ENCODE measurements at regions not wholly inside any gene's neighbourhood (a gene's known extent, or its start where the extent isn't known, plus 50 kb on each side); places are given as distances from the start of the nearest gene placed in this dataset.

GRCh38 chr2:134148843-134149472 lies 104.9 kb upstream of the MGAT5 start (continued):
- TF ChIP-seq ZFP1 (CRISPR knock-in tag; IDR thresholded peaks at IDR 0.05) (no peak), ATF7 (IDR thresholded peaks at IDR 0.05) (peak; percentile 83; the same call in 1 of the 2 replicates), MGA (IDR thresholded peaks at IDR 0.05) (0 out of 2 replicates have a peak, but pooled peaks have one; percentile 6), TCF3 (CRISPR knock-in tag; IDR thresholded peaks at IDR 0.05) (peak; percentile 92), MTA3 (IDR thresholded peaks at IDR 0.05; ENCODE audit: borderline replicate concordance) (peak; percentile 50; the same call in 1 of the 2 replicates), PKNOX1 (IDR thresholded peaks at IDR 0.05) (peak; percentile 86), POLR2H (tag; IDR thresholded peaks at IDR 0.05; ENCODE audit: low read depth) (peak; percentile 20; the same call in 1 of the 2 replicates), IRF9 (tag; IDR thresholded peaks at IDR 0.05) (peak; percentile 55; the same call in 1 of the 2 replicates), NR2C2 (CRISPR knock-in tag; IDR thresholded peaks at IDR 0.05) (no peak), NR2C2 (tag; IDR thresholded peaks at IDR 0.05) (peak; percentile 71), MEF2D (tag; conservative IDR thresholded peaks at IDR 0.05; ENCODE audit: low read depth) (peak; percentile 49; the same call in 1 of the 2 replicates), EWSR1 (IDR thresholded peaks at IDR 0.05; ENCODE audit: borderline replicate concordance, low read depth, partially characterized antibody) (no peak), NCOR1 (IDR thresholded peaks at IDR 0.05) (peak; percentile 77), MAFF (IDR thresholded peaks at IDR 0.05; ENCODE audit: low read length) (no peak)
